Breast epithelium (tissue), 4 donors: ENCODE measurements at regions not wholly inside any gene's neighbourhood (a gene's known extent, or its start where the extent isn't known, plus 50 kb on each side); places are given as distances from the start of the nearest gene placed in this dataset.

Source experiments
- DNase-seq, 2 donors: peaks; one replicate each; pipeline ENCODE4 v3.0.0-alpha.2; 2019; ENCODE audit warnings: low spot score in 2 of 2
- H3K27ac ChIP-seq, 2 donors: fragments of 200-600 bp; sonication (generic) in 1 of 2; one replicate each; pipeline ENCODE4 v1.5.1; 2016 to 2019; ENCODE audit warnings: mild to moderate bottlenecking in 1 of 2
- H3K27me3 ChIP-seq, 2 donors: fragments of 200-600 bp; sonication (generic) in 1 of 2; one replicate each; pipeline versions ENCODE4 v1.5.1 to v1.6.0; 2017 to 2019; ENCODE audit warnings: control low read depth in 1 of 2, mild to moderate bottlenecking in 1 of 2
- H3K36me3 ChIP-seq: fragments of 200-600 bp; one replicate; pipeline ENCODE4 v1.5.1; 2019
- H3K4me1 ChIP-seq, 2 donors: fragments of 200-600 bp; sonication (generic); one replicate each; pipeline ENCODE4 v1.5.1; 2016 to 2019; ENCODE audit warnings: control low read depth in 1 of 2
- H3K4me3 ChIP-seq, 3 donors: fragments of 200-600 bp; sonication (generic); 1 replicate in 2 of 3; 2 replicates in 1 of 3; pipeline ENCODE4 v1.5.1; 2016 to 2019; ENCODE audit warnings: mild to moderate bottlenecking in 3 of 3, moderate library complexity in 2 of 3
- H3K9me3 ChIP-seq, 2 donors: fragments of 200-600 bp; sonication (generic) in 1 of 2; one replicate each; pipeline ENCODE4 v1.5.1; 2016 to 2019; ENCODE audit warnings: control low read depth in 1 of 2
- CTCF ChIP-seq, 3 donors: fragments of 450-650 bp; IDR thresholded peaks; one replicate each; pipeline ENCODE4 v1.5.1; 2016 to 2017; ENCODE audit warnings: antibody characterized with exemption in 3 of 3, mild to moderate bottlenecking in 3 of 3, moderate library complexity in 3 of 3
- POLR2A ChIP-seq: fragments of 450-650 bp; IDR thresholded peaks from one replicate; pipeline ENCODE4 v1.6.1; 2016; ENCODE audit warnings: antibody characterized with exemption, mild to moderate bottlenecking, moderate library complexity
- POLR2AphosphoS5 ChIP-seq, 3 donors: sonication (generic); formaldehyde crosslinking; IDR thresholded peaks; one replicate each; pipeline ENCODE4 v1.6.1; 2017; ENCODE audit warnings: antibody characterized with exemption in 3 of 3
- intact Hi-C: fragments of 100-400 bp; cut with DNase I; formaldehyde crosslinking; loops from one replicate; pipeline ENCODE4 v1.15.1; 2023; ENCODE audit warnings: low total_unique reads

- Histone ChIP-seq H3K36me3 (no peaks in the 10 kb centered on the region), H3K27ac (no peak overlapping the region), H3K27me3 (no peaks in the 10 kb centered on the region), H3K9me3 (no peaks in the 10 kb centered on the region), H3K4me1 (no peaks in the 10 kb centered on the region), H3K4me3 (no peak overlapping the region)
- DNase-seq, result no peak
- TF ChIP-seq CTCF (IDR thresholded peaks at IDR 0.05) (no peak), POLR2A (no peak), POLR2AphosphoS5 (IDR thresholded peaks at IDR 0.05) (no peak)
- intact Hi-C loops, result no loop called here
Observed at GRCh38 chr18:67636597-67637385, 120.3 kb upstream of the DSEL start.

GRCh38 chr18:67634631-67635338, 118.3 kb upstream of the DSEL start:
- Histone ChIP-seq H3K27me3 (no peaks in the 10 kb centered on the region), H3K4me1 (no peaks in the 10 kb centered on the region), H3K4me3 (no peak overlapping the region), H3K9me3 (no peaks in the 10 kb centered on the region), H3K27ac (no peak overlapping the region), H3K36me3 (no peaks in the 10 kb centered on the region)
- TF ChIP-seq POLR2AphosphoS5 (IDR thresholded peaks at IDR 0.05) (no peak), CTCF (IDR thresholded peaks at IDR 0.05) (no peak), POLR2A (no peak)
- intact Hi-C loops, result no loop called here
- DNase-seq, result no peak

GRCh38 chr18:67633939-67634338, 117.4 kb upstream of the DSEL start:
- Histone ChIP-seq H3K4me3 (no peak overlapping the region), H3K36me3 (no peaks in the 10 kb centered on the region), H3K9me3 (no peaks in the 10 kb centered on the region), H3K27me3 (no peaks in the 10 kb centered on the region), H3K4me1 (no peaks in the 10 kb centered on the region), H3K27ac (no peak overlapping the region)
- TF ChIP-seq CTCF (IDR thresholded peaks at IDR 0.05) (no peak), POLR2AphosphoS5 (IDR thresholded peaks at IDR 0.05) (no peak), POLR2A (no peak)
- no peak for DNase-seq
- intact Hi-C loops, result no loop called here

DNA sequence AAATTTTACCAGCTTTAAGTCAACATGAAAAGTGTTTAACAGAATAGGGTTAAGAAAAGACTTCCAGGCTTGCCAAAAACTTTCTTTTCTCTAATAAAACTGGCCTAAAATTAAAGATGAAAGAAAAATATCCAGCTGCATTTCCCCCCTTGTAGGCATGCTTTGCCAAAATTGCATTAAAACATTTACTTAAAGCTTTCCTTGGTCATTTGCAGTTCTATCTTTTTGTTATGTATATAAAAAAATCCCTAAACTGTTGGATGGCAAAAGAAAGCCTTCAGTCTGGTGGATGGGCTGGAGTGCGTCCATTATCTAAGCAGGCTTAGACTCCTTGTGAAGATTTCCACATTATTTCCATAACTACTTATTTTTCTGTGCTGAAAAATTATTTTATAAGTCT, 105.4 kb upstream of the DSEL start:
- intact Hi-C loops, result no loop called here
- H3K4me1 ChIP-seq, result no peaks in the 10 kb centered on the region

More for the DNA sequence above, 105.4 kb upstream of the DSEL start:
- H3K9me3 ChIP-seq, result no peaks in the 10 kb centered on the region
- no peaks in the 10 kb centered on the region for H3K36me3 ChIP-seq
- TF ChIP-seq POLR2A, result no peak
- no peak for TF ChIP-seq CTCF (IDR thresholded peaks at IDR 0.05)
- no peak for TF ChIP-seq POLR2AphosphoS5 (IDR thresholded peaks at IDR 0.05)
- H3K4me3 ChIP-seq, result no peak overlapping the region
- no peaks in the 10 kb centered on the region for H3K27me3 ChIP-seq
- no peak for DNase-seq
- no peak overlapping the region for H3K27ac ChIP-seq
